Thyroid gland (tissue), 4 donors: ENCODE measurements at regions not wholly inside any gene's neighbourhood (a gene's known extent, or its start where the extent isn't known, plus 50 kb on each side); places are given as distances from the start of the nearest gene placed in this dataset.

Experiments used
- CTCF ChIP-seq, 6 experiments: fragments of 200-600 bp in 3 of 6; fragments of 450-650 bp in 3 of 6; sonication (generic) in 3 of 6; IDR thresholded peaks; one replicate each; pipeline ENCODE4 v1.5.1; 2016 to 2019; ENCODE audit warnings: antibody characterized with exemption in 6 of 6, mild to moderate bottlenecking in 2 of 6, inconsistent platforms in 1 of 6, moderate library complexity in 1 of 6
- POLR2A ChIP-seq, 2 donors: fragments of 450-650 bp; IDR thresholded peaks; one replicate each; pipeline ENCODE4 v1.6.1; 2017; ENCODE audit warnings: antibody characterized with exemption in 2 of 2, mild to moderate bottlenecking in 2 of 2, moderate library complexity in 1 of 2

- TF ChIP-seq CTCF (IDR thresholded peaks at IDR 0.05) = no peak
- TF ChIP-seq POLR2A (IDR thresholded peaks at IDR 0.05) = no peak
These were observed 232.6 kb downstream of the REEP3 start for GRCh38 chr10:63753808-63754207.
